Spleen (tissue), 7 donors: ENCODE measurements at regions not wholly inside any gene's neighbourhood (a gene's known extent, or its start where the extent isn't known, plus 50 kb on each side); places are given as distances from the start of the nearest gene placed in this dataset.

Experiments
- CTCF ChIP-seq, 11 experiments: fragments of 200-600 bp in 7 of 11; fragments of 450-650 bp in 4 of 11; sonication (generic) in 4 of 11; IDR thresholded peaks in 8 of 11; conservative IDR thresholded peaks in 3 of 11; 1 replicate in 7 of 11; 2 replicates in 4 of 11; pipeline versions ENCODE4 v1.4.0 to v1.8.0; 2016 to 2021; ENCODE audit warnings: antibody characterized with exemption in 11 of 11, inconsistent platforms in 4 of 11, mild to moderate bottlenecking in 1 of 11
- POLR2A ChIP-seq, 3 donors: fragments of 450-650 bp; IDR thresholded peaks; one replicate each; pipeline ENCODE4 v1.5.1; 2017; ENCODE audit warnings: antibody characterized with exemption in 3 of 3, mild to moderate bottlenecking in 1 of 3
- donor health status: DM: no; HTN: no; CAD: no; lungs with moderate emphysema.
- donor health status: DM: no; HTN: no; CAD: no.
- donor health status: DM: no; HTN: no; CAD: no.

- TF ChIP-seq POLR2A (IDR thresholded peaks at IDR 0.05) (no peak), CTCF (IDR thresholded peaks at IDR 0.05 in 8 of 11, conservative IDR thresholded peaks at IDR 0.05 in 3 of 11) (no peak)
Observed at GRCh38 chr3:166425021-166425420, 587.8 kb upstream of the BCHE start.
